Neuronal stem cell (in vitro differentiated cells): ENCODE measurements at regions not wholly inside any gene's neighbourhood (a gene's known extent, or its start where the extent isn't known, plus 50 kb on each side); places are given as distances from the start of the nearest gene placed in this dataset.

Experiments
- DNase-seq: peaks from one replicate; pipeline ENCODE4 v3.0.0-alpha.2; 2013; ENCODE audit warnings: low spot score
- H2AFZ ChIP-seq: one replicate; pipeline ENCODE4 v1.6.1; 2013; ENCODE audit warnings: mild to moderate bottlenecking, low read length, inconsistent platforms
- H2AK5ac ChIP-seq: 2 replicates; pipeline ENCODE4 v1.6.1; 2013; ENCODE audit warnings: low read depth, mild to moderate bottlenecking, inconsistent platforms, low read length, moderate library complexity, mixed read lengths
- H2BK120ac ChIP-seq: 2 replicates; pipeline ENCODE4 v1.6.1; 2013; ENCODE audit warnings: low read depth, mild to moderate bottlenecking, inconsistent platforms, low read length, moderate library complexity, mixed read lengths
- H2BK12ac ChIP-seq: one replicate; pipeline ENCODE4 v1.6.1; 2013; ENCODE audit warnings: low read length, inconsistent platforms
- H2BK15ac ChIP-seq: 2 replicates; pipeline ENCODE4 v1.6.1; 2013; ENCODE audit warnings: mild to moderate bottlenecking, low read length, inconsistent platforms, mixed read lengths
- H2BK5ac ChIP-seq: one replicate; pipeline ENCODE4 v1.6.1; 2013; ENCODE audit warnings: inconsistent platforms, mild to moderate bottlenecking, low read length, moderate library complexity
- H3K14ac ChIP-seq: one replicate; pipeline ENCODE4 v1.6.1; 2013; ENCODE audit warnings: low read length, inconsistent platforms
- H3K18ac ChIP-seq: 2 replicates; pipeline ENCODE4 v1.6.1; 2013; ENCODE audit warnings: low read length, inconsistent platforms
- H3K23ac ChIP-seq: 2 replicates; pipeline ENCODE4 v1.6.1; 2013; ENCODE audit warnings: low read depth, mild to moderate bottlenecking, mixed read lengths, low read length, inconsistent platforms; ENCODE audit not compliant: poor library complexity
- H3K27ac ChIP-seq: replicated peaks from 3 replicates; pipeline ENCODE4 v1.5.1; 2013; ENCODE audit warnings: low read length, inconsistent platforms
- H3K27me3 ChIP-seq, 3 experiments: 2 replicates each; pipeline ENCODE4 v1.6.1; 2013; ENCODE audit warnings: low read length in 3 of 3, mild to moderate bottlenecking in 2 of 3, inconsistent platforms in 1 of 3, low read depth in 1 of 3, mixed read lengths in 1 of 3, moderate library complexity in 1 of 3; ENCODE audit not compliant: control insufficient read depth in 3 of 3, insufficient read depth in 3 of 3
- H3K36me3 ChIP-seq, 2 donors: replicated peaks in 1 of 2; 2 replicates each; pipeline ENCODE4 v1.6.1; 2013; ENCODE audit warnings: low read length in 2 of 2; ENCODE audit not compliant: control insufficient read depth in 2 of 2, insufficient read depth in 2 of 2
- H3K4ac ChIP-seq: 2 replicates; pipeline ENCODE4 v1.6.1; 2013; ENCODE audit warnings: inconsistent platforms, mild to moderate bottlenecking, low read length, moderate library complexity
- H3K4me1 ChIP-seq, 2 donors: 1 replicate in 1 of 2; 2 replicates in 1 of 2; pipeline ENCODE4 v1.6.1; 2013; ENCODE audit warnings: low read length in 2 of 2, low read depth in 1 of 2; ENCODE audit not compliant: control insufficient read depth in 2 of 2, insufficient read depth in 1 of 2
- H3K4me2 ChIP-seq: one replicate; pipeline ENCODE4 v1.6.1; 2013; ENCODE audit warnings: mild to moderate bottlenecking, low read length, inconsistent platforms; ENCODE audit not compliant: insufficient read depth, poor library complexity, severe bottlenecking
- H3K4me3 ChIP-seq, 2 donors: 2 replicates each; pipeline ENCODE4 v1.5.1; 2013; ENCODE audit warnings: low read length in 2 of 2, mild to moderate bottlenecking in 2 of 2, inconsistent platforms in 1 of 2, moderate library complexity in 1 of 2
- H3K79me1 ChIP-seq: one replicate; pipeline ENCODE4 v1.6.1; 2013; ENCODE audit warnings: low read depth, mild to moderate bottlenecking, inconsistent platforms, low read length, moderate library complexity
- H3K9ac ChIP-seq: one replicate; pipeline ENCODE4 v1.6.1; 2013; ENCODE audit warnings: mild to moderate bottlenecking, low read depth, low read length, inconsistent platforms; ENCODE audit not compliant: poor library complexity
- H3K9me3 ChIP-seq, 2 donors: replicated peaks in 1 of 2; 2 replicates each; pipeline versions ENCODE3 to v1.6.1; 2013; ENCODE audit warnings: low read length in 2 of 2, mild to moderate bottlenecking in 2 of 2, inconsistent platforms in 1 of 2, low read depth in 1 of 2, mixed read lengths in 1 of 2, moderate library complexity in 1 of 2; ENCODE audit not compliant: control insufficient read depth in 2 of 2, insufficient read depth in 1 of 2
- H4K8ac ChIP-seq: one replicate; pipeline ENCODE4 v1.6.1; 2013; ENCODE audit warnings: low read depth, mild to moderate bottlenecking, inconsistent platforms, low read length, moderate library complexity
- H4K91ac ChIP-seq: one replicate; pipeline ENCODE4 v1.6.1; 2013; ENCODE audit warnings: low read length, low read depth, mild to moderate bottlenecking, inconsistent platforms; ENCODE audit not compliant: poor library complexity
- whole genome bisulfite sequencing, 2 donors: extraction: QIAGEN DNeasy Blood & Tissue Kit; methylation state at CpG; one replicate each; pipeline ENCODE4 v1.1.7; 2013; ENCODE audit warnings: missing lambda C conversion rate in 2 of 2, mixed read lengths in 1 of 2; ENCODE audit not compliant: insufficient read length in 2 of 2, insufficient replicate concordance in 1 of 2; ENCODE audit errors: extremely low coverage in 2 of 2; 5-methylcytosine and 5-hydroxymethylcytosine counted together

GRCh38 chr9:106691627-106692026 is 171.3 kb upstream of the ZNF462 start:
- no peak overlapping the region for H2AK5ac ChIP-seq
- H2BK15ac ChIP-seq: no peak overlapping the region
- no peaks in the 10 kb centered on the region for H3K27me3 ChIP-seq
- no peak overlapping the region for H3K9ac ChIP-seq
- H4K91ac ChIP-seq: no peak overlapping the region
- no peak overlapping the region for H3K27ac ChIP-seq
- no peak overlapping the region for H3K4me3 ChIP-seq
- H2BK120ac ChIP-seq: no peak overlapping the region
- H2BK12ac ChIP-seq: no peak overlapping the region
- H4K8ac ChIP-seq: no peak overlapping the region
- H3K18ac ChIP-seq: no peak overlapping the region
- no peaks in the 10 kb centered on the region for H3K4me1 ChIP-seq
- no peak overlapping the region for H2BK5ac ChIP-seq
- H3K9me3 ChIP-seq: no peaks in the 10 kb centered on the region
- 100% methylated on average over 1 of the region's 6 CpGs; no CpG with 5 or more reads in 1 of the 2 donors for WGBS, 2 donors
- no peak overlapping the region for H3K4me2 ChIP-seq
- H2AFZ ChIP-seq: no peak overlapping the region
- H3K23ac ChIP-seq: no peak overlapping the region
- no peaks in the 10 kb centered on the region for H3K36me3 ChIP-seq
- H3K14ac ChIP-seq: no peak overlapping the region
- no peak for DNase-seq
- no peak overlapping the region for H3K4ac ChIP-seq
- H3K79me1 ChIP-seq: no peaks in the 10 kb centered on the region

- no CpG with 5 or more reads among the region's 5 CpGs for WGBS, 2 donors
Measured at GRCh38 chr9:106693558-106693957, 169.4 kb upstream of the ZNF462 start.

GRCh38 chr9:106696804-106697203 is 166.2 kb upstream of the ZNF462 start:
- Histone ChIP-seq H4K91ac (no peak overlapping the region), H3K4me1 (peaks cover 3% of the 10 kb centered on the region in 2 donors), H2BK5ac (no peak overlapping the region), H3K4ac (no peak overlapping the region), H3K4me3 (no peak overlapping the region), H3K27ac (no peak overlapping the region), H2BK15ac (no peak overlapping the region), H2BK120ac (no peak overlapping the region), H2AK5ac (no peak overlapping the region), H4K8ac (no peak overlapping the region), H3K4me2 (no peak overlapping the region), H2AFZ (no peak overlapping the region), H3K9me3 (no peaks in the 10 kb centered on the region), H3K36me3 (no peaks in the 10 kb centered on the region), H3K27me3 (no peaks in the 10 kb centered on the region), H3K9ac (no peak overlapping the region), H3K14ac (no peak overlapping the region), H3K18ac (no peak overlapping the region), H3K23ac (no peak overlapping the region), H2BK12ac (no peak overlapping the region), H3K79me1 (no peaks in the 10 kb centered on the region)
- no CpG with 5 or more reads among the region's 4 CpGs for WGBS, 2 donors
- no peak for DNase-seq

More at GRCh38 chr9:106693558-106693957, 169.4 kb upstream of the ZNF462 start:
- Histone ChIP-seq H4K8ac (no peak overlapping the region), H2BK12ac (no peak overlapping the region), H2BK120ac (no peak overlapping the region), H3K23ac (no peak overlapping the region), H3K36me3 (no peaks in the 10 kb centered on the region), H3K27ac (no peak overlapping the region), H2AK5ac (no peak overlapping the region), H3K4ac (no peak overlapping the region), H3K79me1 (no peaks in the 10 kb centered on the region), H3K18ac (no peak overlapping the region), H3K4me3 (no peak overlapping the region), H2BK5ac (no peak overlapping the region), H3K4me1 (peaks cover 3% of the 10 kb centered on the region in 2 donors), H3K9ac (no peak overlapping the region), H3K4me2 (no peak overlapping the region), H2BK15ac (no peak overlapping the region), H3K9me3 (no peaks in the 10 kb centered on the region), H2AFZ (no peak overlapping the region), H3K14ac (no peak overlapping the region), H4K91ac (no peak overlapping the region), H3K27me3 (no peaks in the 10 kb centered on the region)
- no peak for DNase-seq

GRCh38 chr9:106697390-106697749 is 165.6 kb upstream of the ZNF462 start:
- peaks cover 0 to 2% of the 10 kb centered on the region in 2 donors for H3K9me3 ChIP-seq
- no peak overlapping the region for H3K27ac ChIP-seq

More at GRCh38 chr9:106697390-106697749, 165.6 kb upstream of the ZNF462 start:
- H3K14ac ChIP-seq: no peak overlapping the region
- no peaks in the 10 kb centered on the region for H3K36me3 ChIP-seq
- no CpG with 5 or more reads among the region's 8 CpGs for WGBS, 2 donors
- peak overlapping the region; percentile 56 for H2AFZ ChIP-seq
- no peak overlapping the region for H2BK15ac ChIP-seq
- no peak overlapping the region for H2BK5ac ChIP-seq
- no peak overlapping the region for H3K23ac ChIP-seq
- H3K4me1 ChIP-seq: peaks cover 3% of the 10 kb centered on the region in 2 donors
- no peak overlapping the region for H3K4me2 ChIP-seq
- H3K79me1 ChIP-seq: no peaks in the 10 kb centered on the region
- no peak overlapping the region for H2BK120ac ChIP-seq
- DNase-seq: no peak
- H3K18ac ChIP-seq: no peak overlapping the region
- H4K8ac ChIP-seq: no peak overlapping the region
- H2BK12ac ChIP-seq: no peak overlapping the region
- H3K27me3 ChIP-seq: no peaks in the 10 kb centered on the region
- H3K4me3 ChIP-seq: no peak overlapping the region
- no peak overlapping the region for H2AK5ac ChIP-seq
- H3K9ac ChIP-seq: no peak overlapping the region
- no peak overlapping the region for H4K91ac ChIP-seq
- no peak overlapping the region for H3K4ac ChIP-seq
